Thoracic aorta (tissue), 2 donors: ENCODE measurements at regions not wholly inside any gene's neighbourhood (a gene's known extent, or its start where the extent isn't known, plus 50 kb on each side); places are given as distances from the start of the nearest gene placed in this dataset.

Experiments used
- ATAC-seq: fragments of 150-250 bp; one replicate; pipeline ENCODE4 v1.8.0; 2017; ENCODE audit warnings: low read depth; ENCODE audit not compliant: insufficient number of reproducible peaks, low FRiP score
- DNase-seq: peaks from one replicate; pipeline ENCODE4 v3.0.0-alpha.2; 2020; ENCODE audit warnings: low spot score
- H3K27ac ChIP-seq, 2 donors: fragments of 200-600 bp; sonication (generic); 1 replicate in 1 of 2; 2 replicates in 1 of 2; pipeline ENCODE4 v1.5.1; 2016; ENCODE audit warnings: mild to moderate bottlenecking in 2 of 2, moderate library complexity in 2 of 2
- H3K27me3 ChIP-seq: fragments of 200-600 bp; sonication (generic); replicated peaks from 2 replicates; pipeline ENCODE4 v1.6.0; 2016; ENCODE audit warnings: mild to moderate bottlenecking; ENCODE audit not compliant: insufficient read depth
- H3K36me3 ChIP-seq: fragments of 200-600 bp; sonication (generic); one replicate; pipeline ENCODE4 v1.5.1; 2016
- H3K4me1 ChIP-seq, 2 donors: fragments of 200-600 bp; sonication (generic); 1 replicate in 1 of 2; 2 replicates in 1 of 2; pipeline versions ENCODE4 v1.5.1 to v1.6.0; 2016; ENCODE audit warnings: low read depth in 2 of 2, mild to moderate bottlenecking in 1 of 2; ENCODE audit not compliant: control insufficient read depth in 1 of 2
- H3K4me3 ChIP-seq: fragments of 200-600 bp; sonication (generic); 2 replicates; pipeline ENCODE4 v1.5.1; 2016; ENCODE audit warnings: mild to moderate bottlenecking
- H3K9me3 ChIP-seq: fragments of 200-600 bp; sonication (generic); 2 replicates; pipeline ENCODE4 v1.5.1; 2016
- TF ChIP-seq, protein P1 (sequence below): fragments of 200-600 bp; sonication (generic); IDR thresholded peaks from one replicate; pipeline ENCODE4 v1.5.1; 2019; ENCODE audit warnings: antibody characterized with exemption

DNA sequence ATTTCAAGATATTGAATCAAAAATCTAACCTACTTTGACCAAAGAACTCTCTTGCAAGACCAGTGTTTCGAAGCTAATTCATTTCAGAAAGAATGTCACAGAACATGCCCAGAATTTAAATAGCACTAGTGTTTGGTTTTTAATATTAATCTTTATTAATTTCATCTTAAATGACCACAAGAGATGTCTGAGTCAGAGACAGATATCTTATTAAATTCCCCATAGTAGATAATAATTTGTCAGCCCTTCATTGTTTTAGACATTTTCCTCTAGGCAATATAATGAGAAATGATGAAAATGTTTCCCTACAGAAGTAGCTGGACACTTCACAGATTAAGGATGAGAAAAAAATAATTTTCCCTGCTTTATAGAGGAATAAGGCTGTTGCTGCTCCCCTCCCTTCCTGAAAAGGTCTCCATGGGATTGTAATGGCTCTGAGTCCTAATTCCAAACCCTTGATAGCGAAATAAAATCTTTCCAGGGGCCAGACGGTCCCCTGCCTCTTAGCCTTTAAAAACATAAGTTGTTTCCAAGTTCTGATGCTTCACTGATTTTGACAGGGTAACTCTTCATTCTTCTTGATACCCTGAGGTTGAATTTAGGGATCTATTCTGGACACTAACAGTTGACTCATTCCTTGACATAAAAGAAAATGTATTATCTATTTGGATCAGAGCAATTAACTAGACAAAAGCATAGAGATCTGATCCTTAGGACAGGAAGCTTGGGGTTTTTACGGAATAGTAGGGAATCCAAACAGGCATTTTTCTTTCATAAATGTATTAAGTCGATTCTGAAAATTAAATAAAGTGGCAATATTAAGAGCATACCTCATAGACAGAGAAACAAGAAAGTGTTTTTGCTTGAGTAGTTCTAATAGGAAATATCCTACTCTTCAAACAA lies 820.8 kb downstream of the BRINP3 start:
- ATAC-seq (no peak), DNase-seq (no peak)
- no peaks in the 10 kb centered on the region for H3K36me3 ChIP-seq
- H3K9me3 ChIP-seq = no peaks in the 10 kb centered on the region
- TF ChIP-seq, protein P1, sequence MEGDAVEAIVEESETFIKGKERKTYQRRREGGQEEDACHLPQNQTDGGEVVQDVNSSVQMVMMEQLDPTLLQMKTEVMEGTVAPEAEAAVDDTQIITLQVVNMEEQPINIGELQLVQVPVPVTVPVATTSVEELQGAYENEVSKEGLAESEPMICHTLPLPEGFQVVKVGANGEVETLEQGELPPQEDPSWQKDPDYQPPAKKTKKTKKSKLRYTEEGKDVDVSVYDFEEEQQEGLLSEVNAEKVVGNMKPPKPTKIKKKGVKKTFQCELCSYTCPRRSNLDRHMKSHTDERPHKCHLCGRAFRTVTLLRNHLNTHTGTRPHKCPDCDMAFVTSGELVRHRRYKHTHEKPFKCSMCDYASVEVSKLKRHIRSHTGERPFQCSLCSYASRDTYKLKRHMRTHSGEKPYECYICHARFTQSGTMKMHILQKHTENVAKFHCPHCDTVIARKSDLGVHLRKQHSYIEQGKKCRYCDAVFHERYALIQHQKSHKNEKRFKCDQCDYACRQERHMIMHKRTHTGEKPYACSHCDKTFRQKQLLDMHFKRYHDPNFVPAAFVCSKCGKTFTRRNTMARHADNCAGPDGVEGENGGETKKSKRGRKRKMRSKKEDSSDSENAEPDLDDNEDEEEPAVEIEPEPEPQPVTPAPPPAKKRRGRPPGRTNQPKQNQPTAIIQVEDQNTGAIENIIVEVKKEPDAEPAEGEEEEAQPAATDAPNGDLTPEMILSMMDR = no peak
- H3K27me3 ChIP-seq = no peaks in the 10 kb centered on the region
- no peak overlapping the region for H3K27ac ChIP-seq
- no peak overlapping the region for H3K4me3 ChIP-seq
- no peaks in the 10 kb centered on the region for H3K4me1 ChIP-seq

DNA sequence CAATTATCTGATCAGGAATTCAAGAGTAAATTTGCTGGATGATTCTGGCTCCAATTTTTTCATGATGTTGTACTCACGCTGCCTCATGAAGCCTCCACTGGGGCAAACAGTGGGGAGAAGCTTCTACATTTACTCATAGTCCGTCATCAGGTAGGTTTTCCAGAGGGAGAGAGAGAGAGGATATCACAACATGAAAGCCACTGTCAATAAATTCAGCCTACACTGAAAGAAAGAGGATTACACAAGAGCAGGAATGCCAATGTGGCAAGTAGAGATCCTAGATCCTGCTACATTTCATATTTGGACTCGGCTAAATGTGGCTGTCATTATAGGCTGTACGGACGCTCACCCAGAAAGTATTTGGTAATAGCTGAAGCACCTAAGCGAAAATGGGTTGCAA lies 819.9 kb downstream of the BRINP3 start:
- ATAC-seq (no peak), DNase-seq (no peak)
- Histone ChIP-seq H3K4me1 (no peaks in the 10 kb centered on the region), H3K4me3 (no peak overlapping the region), H3K27me3 (no peaks in the 10 kb centered on the region), H3K36me3 (no peaks in the 10 kb centered on the region), H3K27ac (no peak overlapping the region), H3K9me3 (no peaks in the 10 kb centered on the region)
- TF ChIP-seq, protein P1 = no peak

DNA sequence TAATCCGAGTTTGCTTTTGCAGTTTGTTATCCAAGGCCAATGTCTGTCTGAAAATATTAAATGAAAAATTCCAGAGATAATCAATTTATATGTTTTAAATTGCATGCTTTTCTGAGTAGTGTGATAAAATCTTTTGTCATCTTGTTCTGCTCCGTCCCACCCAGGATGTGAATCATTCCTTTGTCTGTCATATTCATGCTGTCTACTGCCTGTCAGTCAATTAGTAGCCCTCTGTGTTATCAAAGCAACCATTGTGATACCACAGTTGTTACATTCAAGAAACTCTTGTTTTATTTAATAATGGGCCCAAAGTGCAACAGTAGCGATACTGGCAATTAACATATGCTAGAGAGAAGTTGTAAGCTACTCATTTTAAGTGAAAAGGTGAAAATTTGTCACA lies 819.3 kb downstream of the BRINP3 start:
- Histone ChIP-seq H3K36me3 (no peaks in the 10 kb centered on the region), H3K27me3 (no peaks in the 10 kb centered on the region), H3K4me1 (no peaks in the 10 kb centered on the region), H3K9me3 (no peaks in the 10 kb centered on the region), H3K4me3 (no peak overlapping the region), H3K27ac (no peak overlapping the region)
- ATAC-seq = no peak
- TF ChIP-seq, protein P1 = no peak
- no peak for DNase-seq

DNA sequence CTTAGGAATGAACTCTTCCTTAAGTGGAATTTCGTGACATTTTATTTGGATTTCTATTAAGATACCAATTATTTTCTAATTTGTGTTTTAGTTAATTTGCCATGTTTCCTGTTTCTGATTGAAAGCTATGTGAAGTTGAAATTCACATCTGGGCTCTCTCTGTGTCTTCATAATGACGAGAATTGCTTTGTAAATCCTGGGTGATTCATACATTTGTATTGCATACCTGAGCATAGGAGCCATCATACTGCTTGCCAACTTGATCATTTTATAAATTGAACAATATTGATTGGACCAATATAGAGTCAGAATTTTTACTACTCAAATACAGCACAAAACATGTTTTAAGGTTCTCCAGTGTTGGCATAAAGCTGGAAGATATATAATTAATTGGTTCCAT lies 817.9 kb downstream of the BRINP3 start:
- Histone ChIP-seq H3K9me3 (no peaks in the 10 kb centered on the region), H3K4me3 (no peak overlapping the region), H3K4me1 (no peaks in the 10 kb centered on the region), H3K27ac (no peak overlapping the region), H3K36me3 (no peaks in the 10 kb centered on the region), H3K27me3 (no peaks in the 10 kb centered on the region)
- TF ChIP-seq, protein P1 = no peak
- ATAC-seq = no peak
- DNase-seq = no peak

DNA sequence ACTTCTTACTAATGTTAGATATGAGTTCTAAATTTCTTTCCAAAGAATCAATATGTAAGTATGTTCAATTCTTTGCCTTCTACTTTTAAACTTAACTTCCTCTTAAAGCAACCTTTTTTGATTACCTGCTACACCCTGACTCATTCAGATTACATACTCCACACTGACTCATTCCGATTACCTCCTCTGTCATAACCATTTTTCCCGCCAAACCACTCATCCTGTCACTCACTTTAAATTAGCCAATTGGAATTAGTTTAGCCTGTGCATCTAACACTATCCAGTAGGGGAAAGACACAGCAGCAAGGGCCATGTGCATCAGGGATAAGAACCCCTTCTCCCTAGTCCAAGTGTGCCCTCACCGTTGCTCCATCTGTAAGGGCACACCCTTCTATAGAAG lies 815.5 kb downstream of the BRINP3 start:
- Histone ChIP-seq H3K36me3 (no peaks in the 10 kb centered on the region), H3K9me3 (no peaks in the 10 kb centered on the region), H3K27me3 (no peaks in the 10 kb centered on the region), H3K27ac (no peak overlapping the region), H3K4me3 (no peak overlapping the region), H3K4me1 (no peaks in the 10 kb centered on the region)
- DNase-seq (no peak), ATAC-seq (no peak)
- TF ChIP-seq, protein P1 = no peak
